GM21723 (cell line): ENCODE measurements at regions not wholly inside any gene's neighbourhood (a gene's known extent, or its start where the extent isn't known, plus 50 kb on each side); places are given as distances from the start of the nearest gene placed in this dataset.
A peak's percentile ranks its signal among the peaks of the same experiment; 100 is the strongest.

Experiments used
- ATAC-seq: cut with Tn5 transposase; IDR thresholded peaks from one replicate; pipeline ENCODE4 v1.9.1; 2021; ENCODE audit warnings: mild to moderate bottlenecking, moderate library complexity; ENCODE audit not compliant: unreplicated experiment

GRCh38 chr12:41778934-41779333, 365.7 kb downstream of the GXYLT1 start:
- ATAC-seq: no peak

GRCh38 chr12:41777064-41777790, 367.4 kb downstream of the GXYLT1 start:
- no peak for ATAC-seq

- ATAC-seq: no peak
Measured at GRCh38 chr12:41772478-41772877, 372.2 kb downstream of the GXYLT1 start.

GRCh38 chr12:41769810-41770209, 374.9 kb downstream of the GXYLT1 start:
- ATAC-seq: peak; percentile 95

GRCh38 chr12:41768456-41768855, 376.2 kb downstream of the GXYLT1 start:
- ATAC-seq: no peak

- ATAC-seq: no peak
Measured at GRCh38 chr12:41762691-41763090, 382.0 kb downstream of the GXYLT1 start.

GRCh38 chr12:41745593-41745992, 399.1 kb downstream of the GXYLT1 start:
- ATAC-seq: no peak

GRCh38 chr12:41743835-41744234, 400.8 kb downstream of the GXYLT1 start:
- no peak for ATAC-seq

- no peak for ATAC-seq
Measured at GRCh38 chr12:41739066-41739465, 405.6 kb downstream of the GXYLT1 start.

- no peak for ATAC-seq
Measured at GRCh38 chr12:41737423-41737822, 407.3 kb downstream of the GXYLT1 start.

- ATAC-seq: no peak
Measured at GRCh38 chr12:41736436-41736835, 408.2 kb downstream of the GXYLT1 start.

- no peak for ATAC-seq
Measured at GRCh38 chr12:41731691-41732090, 413.0 kb downstream of the GXYLT1 start.

GRCh38 chr12:41731061-41731460, 413.6 kb downstream of the GXYLT1 start:
- no peak for ATAC-seq

- ATAC-seq: no peak
Measured at GRCh38 chr12:41724216-41724615, 420.5 kb downstream of the GXYLT1 start.

GRCh38 chr12:41719214-41719613, 425.5 kb downstream of the GXYLT1 start:
- no peak for ATAC-seq

GRCh38 chr12:41715256-41715655, 429.4 kb downstream of the GXYLT1 start:
- no peak for ATAC-seq

- no peak for ATAC-seq
Measured at GRCh38 chr12:41709463-41710285, 435.0 kb downstream of the GXYLT1 start.

GRCh38 chr12:41709012-41709411, 435.7 kb downstream of the GXYLT1 start:
- no peak for ATAC-seq

GRCh38 chr12:41706376-41706775, 438.3 kb downstream of the GXYLT1 start:
- ATAC-seq: no peak

- no peak for ATAC-seq
Measured at GRCh38 chr12:41701943-41702601, 442.6 kb downstream of the GXYLT1 start.

GRCh38 chr12:41700940-41701339, 443.7 kb downstream of the GXYLT1 start:
- ATAC-seq: no peak

- no peak for ATAC-seq
Measured at GRCh38 chr12:41699658-41700057, 445.0 kb downstream of the GXYLT1 start.
